ENCODE measurements at regions not wholly inside any gene's neighbourhood (a gene's known extent, or its start where the extent isn't known, plus 50 kb on each side); places are given as distances from the start of the nearest gene placed in this dataset.

DNA sequence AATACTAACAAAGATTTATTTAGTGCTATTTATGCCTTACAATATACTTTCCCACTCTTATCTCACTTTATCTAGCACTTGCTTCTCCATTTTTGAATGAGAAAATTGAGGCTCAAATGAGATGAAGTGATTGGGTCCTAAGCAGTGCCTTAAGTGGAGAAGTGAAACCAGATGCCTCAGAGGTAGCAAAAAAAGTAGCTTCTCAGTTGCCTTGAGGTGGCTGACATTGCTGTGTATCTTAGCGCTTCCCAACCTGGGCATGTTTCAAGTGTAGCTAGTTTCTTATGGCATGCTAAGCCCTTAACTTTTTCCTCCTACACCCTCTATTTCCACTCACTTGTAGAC is 390.4 kb downstream of the OMA1 start:
- TF ChIP-seq, protein P1, sequence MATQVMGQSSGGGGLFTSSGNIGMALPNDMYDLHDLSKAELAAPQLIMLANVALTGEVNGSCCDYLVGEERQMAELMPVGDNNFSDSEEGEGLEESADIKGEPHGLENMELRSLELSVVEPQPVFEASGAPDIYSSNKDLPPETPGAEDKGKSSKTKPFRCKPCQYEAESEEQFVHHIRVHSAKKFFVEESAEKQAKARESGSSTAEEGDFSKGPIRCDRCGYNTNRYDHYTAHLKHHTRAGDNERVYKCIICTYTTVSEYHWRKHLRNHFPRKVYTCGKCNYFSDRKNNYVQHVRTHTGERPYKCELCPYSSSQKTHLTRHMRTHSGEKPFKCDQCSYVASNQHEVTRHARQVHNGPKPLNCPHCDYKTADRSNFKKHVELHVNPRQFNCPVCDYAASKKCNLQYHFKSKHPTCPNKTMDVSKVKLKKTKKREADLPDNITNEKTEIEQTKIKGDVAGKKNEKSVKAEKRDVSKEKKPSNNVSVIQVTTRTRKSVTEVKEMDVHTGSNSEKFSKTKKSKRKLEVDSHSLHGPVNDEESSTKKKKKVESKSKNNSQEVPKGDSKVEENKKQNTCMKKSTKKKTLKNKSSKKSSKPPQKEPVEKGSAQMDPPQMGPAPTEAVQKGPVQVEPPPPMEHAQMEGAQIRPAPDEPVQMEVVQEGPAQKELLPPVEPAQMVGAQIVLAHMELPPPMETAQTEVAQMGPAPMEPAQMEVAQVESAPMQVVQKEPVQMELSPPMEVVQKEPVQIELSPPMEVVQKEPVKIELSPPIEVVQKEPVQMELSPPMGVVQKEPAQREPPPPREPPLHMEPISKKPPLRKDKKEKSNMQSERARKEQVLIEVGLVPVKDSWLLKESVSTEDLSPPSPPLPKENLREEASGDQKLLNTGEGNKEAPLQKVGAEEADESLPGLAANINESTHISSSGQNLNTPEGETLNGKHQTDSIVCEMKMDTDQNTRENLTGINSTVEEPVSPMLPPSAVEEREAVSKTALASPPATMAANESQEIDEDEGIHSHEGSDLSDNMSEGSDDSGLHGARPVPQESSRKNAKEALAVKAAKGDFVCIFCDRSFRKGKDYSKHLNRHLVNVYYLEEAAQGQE (IDR thresholded peaks at IDR 0.05; ENCODE audit: low read depth): no peak
- TF ChIP-seq CEBPB (IDR thresholded peaks at IDR 0.05) (no peak), RAD21 (IDR thresholded peaks at IDR 0.05; ENCODE audit: low read depth) (no peak)
- TF ChIP-seq, protein P2, sequence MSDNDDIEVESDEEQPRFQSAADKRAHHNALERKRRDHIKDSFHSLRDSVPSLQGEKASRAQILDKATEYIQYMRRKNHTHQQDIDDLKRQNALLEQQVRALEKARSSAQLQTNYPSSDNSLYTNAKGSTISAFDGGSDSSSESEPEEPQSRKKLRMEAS (IDR thresholded peaks at IDR 0.05): no peak

DNA sequence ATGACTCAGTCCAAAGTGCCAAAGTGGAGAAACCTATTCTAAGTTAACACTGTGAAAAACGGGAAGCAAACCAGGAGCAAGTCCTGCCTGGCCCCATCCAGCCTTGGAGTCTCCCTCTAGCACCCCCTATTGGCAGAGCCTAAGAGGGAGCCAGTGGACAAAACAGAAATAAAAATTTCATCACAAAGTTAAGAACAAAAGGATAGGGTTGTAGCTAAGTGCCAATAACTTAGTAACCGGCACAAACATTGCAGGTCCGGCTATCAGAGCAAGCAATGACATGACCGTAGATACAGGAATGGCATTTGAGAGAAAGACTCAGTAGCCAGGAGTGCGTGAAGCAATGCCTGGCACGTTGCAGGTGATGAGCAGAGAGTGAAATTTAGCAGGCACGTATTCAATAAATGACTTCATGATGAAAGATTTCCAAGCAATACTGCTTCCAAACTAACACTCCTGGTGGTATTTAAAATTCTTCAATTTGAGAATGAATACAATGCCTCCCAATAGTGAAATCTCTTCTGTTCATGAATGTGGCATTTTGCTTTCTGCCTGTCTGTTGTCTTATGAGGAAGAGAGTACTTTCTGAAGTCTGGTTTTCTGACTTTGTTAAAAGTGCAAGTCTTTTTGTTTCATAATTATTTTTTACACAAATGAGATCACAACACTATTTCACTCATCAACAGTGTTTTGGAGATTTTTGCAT is 391.0 kb downstream of the OMA1 start:
- TF ChIP-seq RAD21 (IDR thresholded peaks at IDR 0.05; ENCODE audit: low read depth) (peak; percentile 51), CREB1 (IDR thresholded peaks at IDR 0.05; ENCODE audit: low read depth) (no peak)

DNA sequence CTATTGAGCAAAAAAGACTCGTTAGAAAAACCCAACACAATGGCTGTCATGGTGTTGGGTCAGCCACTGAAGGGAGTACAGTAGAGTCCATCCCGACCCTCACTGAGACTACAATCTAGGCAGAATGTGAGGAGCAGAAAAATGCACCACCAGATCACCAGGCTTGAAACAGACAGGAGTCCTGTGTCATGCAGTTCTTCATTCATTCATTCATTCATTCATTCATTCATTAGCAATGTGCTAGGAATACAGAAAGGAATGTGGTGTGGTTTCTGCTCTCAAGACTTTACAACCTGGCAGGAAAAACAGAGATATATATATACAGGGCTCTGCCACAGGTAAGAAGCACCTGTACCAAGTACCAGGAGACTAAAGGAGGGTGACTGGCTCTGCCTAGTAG is 392.3 kb downstream of the OMA1 start:
- TF ChIP-seq, protein P1 (IDR thresholded peaks at IDR 0.05; ENCODE audit: low read depth): no peak
- TF ChIP-seq, protein P3, sequence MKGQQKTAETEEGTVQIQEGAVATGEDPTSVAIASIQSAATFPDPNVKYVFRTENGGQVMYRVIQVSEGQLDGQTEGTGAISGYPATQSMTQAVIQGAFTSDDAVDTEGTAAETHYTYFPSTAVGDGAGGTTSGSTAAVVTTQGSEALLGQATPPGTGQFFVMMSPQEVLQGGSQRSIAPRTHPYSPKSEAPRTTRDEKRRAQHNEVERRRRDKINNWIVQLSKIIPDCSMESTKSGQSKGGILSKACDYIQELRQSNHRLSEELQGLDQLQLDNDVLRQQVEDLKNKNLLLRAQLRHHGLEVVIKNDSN (IDR thresholded peaks at IDR 0.05): no peak
- TF ChIP-seq FOXM1 (IDR thresholded peaks at IDR 0.05; ENCODE audit: borderline replicate concordance, low read depth): no peak
- no peak for TF ChIP-seq EP300 (IDR thresholded peaks at IDR 0.05; ENCODE audit: borderline replicate concordance)
- no peak for TF ChIP-seq NFIC (IDR thresholded peaks at IDR 0.05)
- no peak for TF ChIP-seq ZBTB7A (IDR thresholded peaks at IDR 0.05; ENCODE audit: low read depth)
- TF ChIP-seq, protein P2 (IDR thresholded peaks at IDR 0.05): no peak
- no peak for TF ChIP-seq TEAD4 (IDR thresholded peaks at IDR 0.05)
- no peak for TF ChIP-seq CEBPB (IDR thresholded peaks at IDR 0.05)
- no peak for TF ChIP-seq TAF1 (IDR thresholded peaks at IDR 0.05; ENCODE audit: low read depth)
- TF ChIP-seq CREB1 (IDR thresholded peaks at IDR 0.05; ENCODE audit: low read depth): no peak

DNA sequence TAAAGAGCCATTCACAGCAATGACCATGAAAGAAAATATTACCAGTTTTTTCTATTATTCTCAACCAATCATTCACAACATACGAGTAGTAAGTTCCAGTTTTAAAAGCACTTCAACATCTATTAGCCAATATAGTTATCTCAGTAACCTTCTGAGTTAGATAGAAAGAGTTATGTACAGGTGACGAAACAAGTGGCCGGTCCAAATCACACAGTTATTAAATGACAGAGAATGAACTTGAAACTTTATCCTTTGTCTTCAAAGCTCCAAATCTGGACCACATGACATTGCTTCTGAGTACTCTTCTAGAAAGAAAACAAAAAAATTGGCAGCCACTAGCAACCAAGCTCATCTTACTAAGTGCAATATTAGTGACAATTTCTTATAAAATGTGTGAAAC is 393.8 kb downstream of the OMA1 start:
- TF ChIP-seq FOXM1 (IDR thresholded peaks at IDR 0.05; ENCODE audit: borderline replicate concordance, low read depth): no peak
- TF ChIP-seq, protein P3 (IDR thresholded peaks at IDR 0.05): no peak
- TF ChIP-seq YY1 (IDR thresholded peaks at IDR 0.05; ENCODE audit: low read depth): no peak
- TF ChIP-seq RAD21 (IDR thresholded peaks at IDR 0.05; ENCODE audit: low read depth): no peak
- no peak for TF ChIP-seq CREB1 (IDR thresholded peaks at IDR 0.05; ENCODE audit: low read depth)
- TF ChIP-seq TEAD4 (IDR thresholded peaks at IDR 0.05): no peak
- no peak for TF ChIP-seq EP300 (IDR thresholded peaks at IDR 0.05; ENCODE audit: borderline replicate concordance)
- TF ChIP-seq NFIC (IDR thresholded peaks at IDR 0.05): no peak
- no peak for TF ChIP-seq TAF1 (IDR thresholded peaks at IDR 0.05; ENCODE audit: low read depth)
- TF ChIP-seq, protein P2 (IDR thresholded peaks at IDR 0.05): no peak
- TF ChIP-seq, protein P1 (IDR thresholded peaks at IDR 0.05; ENCODE audit: low read depth): no peak
- no peak for TF ChIP-seq EGR1 (IDR thresholded peaks at IDR 0.05)
- TF ChIP-seq CEBPB (IDR thresholded peaks at IDR 0.05): no peak
- TF ChIP-seq ZBTB7A (IDR thresholded peaks at IDR 0.05; ENCODE audit: low read depth): no peak
- no peak for TF ChIP-seq TCF12 (IDR thresholded peaks at IDR 0.05; ENCODE audit: low read depth)

All from Ishikawa (cell line).